HCT116 (cell line): ENCODE measurements at regions not wholly inside any gene's neighbourhood (a gene's known extent, or its start where the extent isn't known, plus 50 kb on each side); places are given as distances from the start of the nearest gene placed in this dataset.

ENCODE experiments used
- ATAC-seq: fragments of 200-7000 bp; cut with Tn5 transposase; 2 replicates; pipeline ENCODE4 v1.9.1; 2020; ENCODE audit warnings: mild to moderate bottlenecking, moderate library complexity
- BruUV-seq: library from RNA; stranded (reverse); fragments of 400-500 nt; replicated peaks from 2 replicates; lab custom pipeline; 2021; lab: Mats Ljungman, UMichigan
- CTCF ChIA-PET: fragments of 300-600 bp; sonication (Branson Sonifier 250); formaldehyde crosslinking; loops from one replicate; lab custom pipeline; 2021; ENCODE audit warnings: antibody characterized with exemption; lab: Charles Lee
- POLR2A ChIA-PET: fragments of 300-600, 350-600 bp; sonication (Branson Sonifier 250); formaldehyde crosslinking; loops from one replicate; lab custom pipeline; 2021; ENCODE audit warnings: antibody characterized with exemption; lab: Charles Lee
- RAD21 ChIA-PET, 2 experiments: fragments of 300-600 bp; sonication (Branson Sonifier 250); formaldehyde crosslinking; loops; one replicate each; lab custom pipeline; 2023; ENCODE audit warnings: low total read pairs in 2 of 2; ENCODE audit not compliant: uncharacterized antibody in 2 of 2, unreplicated experiment in 2 of 2, low non-redundant PET in 1 of 2; lab: Charles Lee
- DNase-seq: peaks from one replicate; pipeline ENCODE4 v3.0.0-alpha.2; 2010; ENCODE audit warnings: low read depth, low spot score
- H2AFZ ChIP-seq: fragments of 200-600 bp; shearing (Covaris generic), sonication (generic); 2 replicates; pipeline ENCODE4 v1.6.1; 2017; ENCODE audit warnings: low read depth, mixed run types, mixed read lengths, antibody characterized with exemption, low read length; ENCODE audit not compliant: poor library complexity, severe bottlenecking
- H3K27ac ChIP-seq: 2 replicates; pipeline ENCODE4 v1.5.1; 2012; ENCODE audit warnings: low read depth, low read length
- H3K27me3 ChIP-seq: fragments of 200-600 bp; sonication (generic); 2 replicates; pipeline ENCODE4 v1.6.1; 2016; ENCODE audit warnings: mixed run types, low read length, mixed read lengths; ENCODE audit not compliant: insufficient read depth
- H3K36me3 ChIP-seq, 2 experiments: fragments of 200-500 bp in 1 of 2; fragments of 200-600 bp in 1 of 2; sonication (Bioruptor generic) in 1 of 2; sonication (generic) in 1 of 2; 2 replicates each; pipeline versions ENCODE4 v1.5.1 to v1.6.1; 2014 to 2016; ENCODE audit warnings: low read length in 2 of 2, inconsistent platforms in 1 of 2, mixed read lengths in 1 of 2, mixed run types in 1 of 2; ENCODE audit not compliant: insufficient read depth in 2 of 2, control insufficient read depth in 1 of 2
- H3K4me1 ChIP-seq, 2 experiments: fragments of 200-600 bp in 1 of 2; sonication (generic) in 1 of 2; 2 replicates each; pipeline versions ENCODE4 v1.5.1 to v1.6.1; 2012 to 2017; ENCODE audit warnings: low read length in 2 of 2, inconsistent platforms in 1 of 2, mild to moderate bottlenecking in 1 of 2, mixed read lengths in 1 of 2, mixed run types in 1 of 2, moderate library complexity in 1 of 2; ENCODE audit not compliant: insufficient read depth in 2 of 2, control insufficient read depth in 1 of 2
- H3K4me2 ChIP-seq: fragments of 200-600 bp; sonication (generic); 2 replicates; pipeline ENCODE4 v1.6.1; 2017; ENCODE audit warnings: mixed run types, low read length, mixed read lengths
- H3K4me3 ChIP-seq, 2 experiments: fragments of 200-600 bp in 1 of 2; sonication (generic) in 1 of 2; replicated peaks in 1 of 2; 2 replicates each; pipeline ENCODE4 v1.5.1; 2011 to 2016; ENCODE audit warnings: low read length in 2 of 2, control low read depth in 1 of 2, low read depth in 1 of 2, mild to moderate bottlenecking in 1 of 2, mixed read lengths in 1 of 2, mixed run types in 1 of 2
- H3K79me2 ChIP-seq: fragments of 200-600 bp; sonication (generic); 2 replicates; pipeline ENCODE4 v1.6.1; 2017; ENCODE audit warnings: mild to moderate bottlenecking, mixed run types, low read length, moderate library complexity, mixed read lengths; ENCODE audit not compliant: insufficient read depth
- H3K9ac ChIP-seq: fragments of 200-600 bp; sonication (generic); 2 replicates; pipeline ENCODE4 v1.6.1; 2016; ENCODE audit warnings: low read length, mixed read lengths
- H3K9me2 ChIP-seq: fragments of 200-600 bp; sonication (generic), shearing (Covaris generic); 2 replicates; pipeline ENCODE4 v1.6.1; 2017; ENCODE audit warnings: mixed run types, mild to moderate bottlenecking, moderate library complexity; ENCODE audit not compliant: insufficient read depth
- H3K9me3 ChIP-seq, 2 experiments: fragments of 200-500 bp in 1 of 2; fragments of 200-600 bp in 1 of 2; sonication (Bioruptor generic) in 1 of 2; sonication (generic) in 1 of 2; 2 replicates each; pipeline ENCODE4 v1.6.1; 2014 to 2017; ENCODE audit warnings: low read length in 2 of 2, mixed read lengths in 2 of 2, inconsistent platforms in 1 of 2, low read depth in 1 of 2, mild to moderate bottlenecking in 1 of 2, mixed run types in 1 of 2, moderate library complexity in 1 of 2; ENCODE audit not compliant: control insufficient read depth in 1 of 2, insufficient read depth in 1 of 2
- H4K20me1 ChIP-seq: fragments of 200-600 bp; sonication (generic), shearing (Covaris generic); 2 replicates; pipeline ENCODE4 v1.6.1; 2017; ENCODE audit warnings: mixed run types, mild to moderate bottlenecking, moderate library complexity; ENCODE audit not compliant: insufficient read depth
- CEBPB ChIP-seq: IDR thresholded peaks from 2 replicates; pipeline ENCODE4 v1.6.1; 2012; ENCODE audit warnings: low read depth
- EGR1 ChIP-seq: IDR thresholded peaks from 2 replicates; pipeline ENCODE4 v1.6.1; 2012; ENCODE audit warnings: low read depth
- ELF1 ChIP-seq: IDR thresholded peaks from 2 replicates; pipeline ENCODE4 v1.6.1; 2012; ENCODE audit warnings: low read depth, borderline replicate concordance
- EZH2phosphoT487 ChIP-seq: fragments of 200-600 bp; IDR thresholded peaks from 2 replicates; pipeline ENCODE4 v1.6.1; 2018; ENCODE audit warnings: antibody characterized with exemption, borderline replicate concordance
- FOSL1 ChIP-seq: IDR thresholded peaks from 2 replicates; pipeline ENCODE4 v1.6.1; 2012; ENCODE audit warnings: low read depth
- JUND ChIP-seq: IDR thresholded peaks from 2 replicates; pipeline ENCODE4 v1.6.1; 2012
- POLR2A ChIP-seq: IDR thresholded peaks from 2 replicates; pipeline ENCODE4 v1.7.0; 2011; ENCODE audit warnings: borderline replicate concordance; ENCODE audit not compliant: insufficient read depth, insufficient read length; ENCODE audit errors: extremely low read depth
- POLR2AphosphoS5 ChIP-seq: IDR thresholded peaks from 2 replicates; pipeline ENCODE4 v1.6.1; 2011; ENCODE audit warnings: mild to moderate bottlenecking, low read depth, low read length, moderate library complexity
- RAD21 ChIP-seq: IDR thresholded peaks from 2 replicates; pipeline ENCODE4 v1.6.1; 2012; ENCODE audit warnings: low read depth, mild to moderate bottlenecking
- REST ChIP-seq: IDR thresholded peaks from 2 replicates; pipeline ENCODE4 v1.6.1; 2012; ENCODE audit warnings: low read depth
- SIN3A ChIP-seq: IDR thresholded peaks from 2 replicates; pipeline ENCODE4 v1.6.1; 2012; ENCODE audit warnings: low read depth
- SP1 ChIP-seq: IDR thresholded peaks from 2 replicates; pipeline ENCODE4 v1.6.1; 2012; ENCODE audit warnings: low read depth
- SRF ChIP-seq: IDR thresholded peaks from 2 replicates; pipeline ENCODE4 v1.6.1; 2012; ENCODE audit warnings: low read depth
- TCF7L2 ChIP-seq: IDR thresholded peaks from 2 replicates; pipeline ENCODE4 v1.7.0; 2011; ENCODE audit warnings: borderline replicate concordance, inconsistent platforms; ENCODE audit not compliant: insufficient read depth, insufficient read length; ENCODE audit errors: extremely low read depth
- YY1 ChIP-seq: IDR thresholded peaks from 2 replicates; pipeline ENCODE4 v1.6.1; 2011; ENCODE audit warnings: low read length, low read depth, moderate library complexity, mild to moderate bottlenecking; ENCODE audit not compliant: insufficient replicate concordance; ENCODE audit errors: extremely low read depth
- ZBTB33 ChIP-seq: IDR thresholded peaks from 2 replicates; pipeline ENCODE4 v1.6.1; 2011; ENCODE audit warnings: mild to moderate bottlenecking, low read length, moderate library complexity; ENCODE audit not compliant: insufficient replicate concordance; ENCODE audit errors: extremely low read depth
- ZFX ChIP-seq: fragments of 450-650 bp; IDR thresholded peaks from 2 replicates; pipeline ENCODE4 v1.6.1; 2017
- intact Hi-C: fragments of 100-400 bp; cut with micrococcal nuclease; formaldehyde crosslinking; loops from 2 replicates; pipeline ENCODE4 v1.10.0; 2022
- TF ChIP-seq, protein P1 (sequence below): IDR thresholded peaks from 2 replicates; pipeline ENCODE4 v1.6.1; 2012
- TF ChIP-seq, protein P2 (sequence below), 3 experiments: fragments of 200-600 bp in 1 of 3; sonication (generic) in 1 of 3; IDR thresholded peaks in 2 of 3; conservative IDR thresholded peaks in 1 of 3; 2 replicates each; pipeline ENCODE4 v1.5.1; 2012 to 2017; ENCODE audit warnings: low read depth in 2 of 3, low read length in 2 of 3, antibody characterized with exemption in 1 of 3, borderline replicate concordance in 1 of 3, control low read depth in 1 of 3, mild to moderate bottlenecking in 1 of 3, mixed read lengths in 1 of 3, mixed run types in 1 of 3, moderate library complexity in 1 of 3; ENCODE audit not compliant: insufficient read depth in 1 of 3

- H3K9me2 ChIP-seq = no peaks in the 10 kb centered on the region
- RAD21 ChIA-PET = no interaction called here
- DNase-seq (no peak), ATAC-seq (no peak)
- intact Hi-C loops = no loop called here
- H3K36me3 ChIP-seq = no peaks in the 10 kb centered on the region
- H3K27me3 ChIP-seq = no peaks in the 10 kb centered on the region
- no peak overlapping the region for H3K27ac ChIP-seq
- no peaks in the 10 kb centered on the region; a peak in 1 of 4 replicates for H3K9me3 ChIP-seq
- H3K9ac ChIP-seq = no peak overlapping the region
- CTCF ChIA-PET = no interaction called here
- TF ChIP-seq POLR2AphosphoS5 = no peak
- TF ChIP-seq YY1 = no peak
- TF ChIP-seq SP1 = no peak
- TF ChIP-seq SIN3A = no peak
- no peak for TF ChIP-seq EZH2phosphoT487
- TF ChIP-seq EGR1 = no peak
- TF ChIP-seq ZBTB33 = no peak
- no peak for TF ChIP-seq TCF7L2
- no peak for TF ChIP-seq POLR2A
- TF ChIP-seq, protein P1, sequence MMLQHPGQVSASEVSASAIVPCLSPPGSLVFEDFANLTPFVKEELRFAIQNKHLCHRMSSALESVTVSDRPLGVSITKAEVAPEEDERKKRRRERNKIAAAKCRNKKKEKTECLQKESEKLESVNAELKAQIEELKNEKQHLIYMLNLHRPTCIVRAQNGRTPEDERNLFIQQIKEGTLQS = no peak
- TF ChIP-seq ZFX = no peak
- TF ChIP-seq CEBPB = no peak
- no peak for TF ChIP-seq SRF
- TF ChIP-seq, protein P2, sequence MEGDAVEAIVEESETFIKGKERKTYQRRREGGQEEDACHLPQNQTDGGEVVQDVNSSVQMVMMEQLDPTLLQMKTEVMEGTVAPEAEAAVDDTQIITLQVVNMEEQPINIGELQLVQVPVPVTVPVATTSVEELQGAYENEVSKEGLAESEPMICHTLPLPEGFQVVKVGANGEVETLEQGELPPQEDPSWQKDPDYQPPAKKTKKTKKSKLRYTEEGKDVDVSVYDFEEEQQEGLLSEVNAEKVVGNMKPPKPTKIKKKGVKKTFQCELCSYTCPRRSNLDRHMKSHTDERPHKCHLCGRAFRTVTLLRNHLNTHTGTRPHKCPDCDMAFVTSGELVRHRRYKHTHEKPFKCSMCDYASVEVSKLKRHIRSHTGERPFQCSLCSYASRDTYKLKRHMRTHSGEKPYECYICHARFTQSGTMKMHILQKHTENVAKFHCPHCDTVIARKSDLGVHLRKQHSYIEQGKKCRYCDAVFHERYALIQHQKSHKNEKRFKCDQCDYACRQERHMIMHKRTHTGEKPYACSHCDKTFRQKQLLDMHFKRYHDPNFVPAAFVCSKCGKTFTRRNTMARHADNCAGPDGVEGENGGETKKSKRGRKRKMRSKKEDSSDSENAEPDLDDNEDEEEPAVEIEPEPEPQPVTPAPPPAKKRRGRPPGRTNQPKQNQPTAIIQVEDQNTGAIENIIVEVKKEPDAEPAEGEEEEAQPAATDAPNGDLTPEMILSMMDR (IDR thresholded peaks at IDR 0.05 in 2 of 3, conservative IDR thresholded peaks at IDR 0.05 in 1 of 3; ENCODE audit: borderline replicate concordance in 1 of 3, insufficient read depth in 1 of 3, low read depth in 2 of 3, low read length in 2 of 3) = no peak
- no peak for TF ChIP-seq FOSL1
- TF ChIP-seq RAD21 = no peak
- no peak for TF ChIP-seq REST
- TF ChIP-seq JUND = no peak
- TF ChIP-seq ELF1 = no peak
- TF ChIP-seq, all 23 proteins: peak for 0
- POLR2A ChIA-PET = no interaction called here
- Histone ChIP-seq H2AFZ (no peak overlapping the region), H4K20me1 (no peaks in the 10 kb centered on the region), H3K79me2 (no peaks in the 10 kb centered on the region), H3K4me1 (no peaks in the 10 kb centered on the region), H3K4me3 (no peak overlapping the region), H3K4me2 (no peak overlapping the region)
- no TSS peak for BruUV-seq
Measured at GRCh38 chr11:79547256-79547655, 106.4 kb upstream of the TENM4 start.
